ENCODE measurements at regions not wholly inside any gene's neighbourhood (a gene's known extent, or its start where the extent isn't known, plus 50 kb on each side); places are given as distances from the start of the nearest gene placed in this dataset.
A peak's percentile ranks its signal among the peaks of the same experiment; 100 is the strongest.
"Not testable (repeated sequence)": the region's sequence is repeated elsewhere in the genome, so short reads cannot be mapped to it uniquely, and the experiment has no call there.

DNA sequence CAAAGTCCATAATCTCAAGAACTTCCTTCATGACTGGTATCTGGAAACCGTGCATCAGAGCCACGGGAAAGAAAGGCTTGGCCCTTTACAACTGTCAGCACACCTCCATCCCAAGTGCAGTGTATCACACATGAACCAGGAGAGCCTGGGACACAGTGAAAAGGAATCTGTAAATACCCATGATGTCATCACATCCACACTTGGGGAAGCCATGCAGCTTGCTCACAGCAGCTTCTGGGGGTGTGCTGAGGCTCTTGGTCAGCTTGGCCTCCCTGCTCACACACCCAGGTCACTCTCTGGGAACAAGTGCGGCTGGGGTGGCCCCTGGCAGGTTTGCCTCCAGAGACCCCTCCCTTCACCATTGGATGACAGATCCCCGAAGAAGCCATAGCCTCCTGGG lies 51.6 kb upstream of the ASAH2B start:
- peak; percentile 6 for DNase-seq (ENCODE audit: low read depth)

- not testable (repeated sequence) for DNase-seq (ENCODE audit: low read depth)
Observed at GRCh38 chr10:50684365-50684764, 55.4 kb upstream of the ASAH2B start.

DNA sequence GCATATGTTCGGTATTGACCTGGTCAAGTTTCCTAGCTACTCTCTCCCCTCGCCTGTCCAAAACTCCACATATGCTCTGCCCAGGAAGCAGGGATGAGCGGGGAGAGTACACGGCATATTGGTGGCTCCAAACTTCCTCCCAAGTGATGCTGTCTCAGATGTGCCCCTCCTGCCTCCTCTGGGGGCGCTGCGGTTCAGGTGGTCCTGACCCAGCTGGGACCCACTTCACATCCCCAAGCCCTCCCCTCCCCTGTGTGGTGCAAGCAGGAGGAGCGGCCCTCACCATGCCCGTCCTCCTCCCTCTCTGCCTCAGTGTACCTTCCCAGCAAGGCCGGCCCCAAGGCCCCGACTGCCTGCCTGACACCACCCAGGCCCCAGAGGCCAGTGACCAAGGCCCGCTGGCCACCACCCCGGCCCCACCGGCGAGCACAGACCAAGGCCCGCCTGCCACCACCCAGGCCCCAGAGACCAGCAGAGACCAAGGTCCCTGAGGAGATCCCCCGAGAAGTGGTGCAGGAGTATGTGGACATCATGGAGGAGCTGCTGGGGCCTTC lies 56.5 kb upstream of the ASAH2B start:
- not testable (repeated sequence) for DNase-seq (ENCODE audit: low read depth)

GRCh38 chr10:50680606-50681005 lies 56.9 kb upstream of the SGMS1 start:
- DNase-seq (ENCODE audit: low read depth) = not testable (repeated sequence)

DNA sequence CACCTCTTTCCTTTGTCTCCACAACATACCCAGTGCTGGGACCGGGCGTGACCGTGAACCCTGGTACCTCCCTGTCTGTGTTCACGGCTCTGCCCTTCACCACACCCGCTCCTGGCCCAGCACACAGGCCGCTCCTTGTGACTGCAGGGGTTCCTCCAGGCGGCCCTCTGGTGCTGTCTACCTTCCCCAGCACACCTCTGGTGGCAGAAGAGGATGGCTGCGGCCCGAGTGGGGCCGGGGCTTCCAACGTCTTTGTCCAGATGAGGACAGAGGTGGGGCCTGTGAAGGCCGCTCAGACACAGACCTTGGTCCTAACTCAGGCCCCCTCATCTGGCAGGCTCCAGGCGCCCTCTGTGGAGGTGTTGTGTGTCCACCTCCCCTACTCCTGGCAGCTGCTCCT lies 55.4 kb upstream of the SGMS1 start:
- no peak for DNase-seq (ENCODE audit: low read depth)

- not testable (repeated sequence) for DNase-seq (ENCODE audit: low read depth)
Observed at GRCh38 chr10:50675555-50675954, 51.8 kb upstream of the SGMS1 start.

- DNase-seq (ENCODE audit: low read depth) = no peak
Observed at GRCh38 chr10:50674469-50675254, 50.9 kb upstream of the SGMS1 start.
